ENCODE measurements at regions not wholly inside any gene's neighbourhood (a gene's known extent, or its start where the extent isn't known, plus 50 kb on each side); places are given as distances from the start of the nearest gene placed in this dataset.

GRCh38 chr5:107216587-107216986 lies 454.1 kb downstream of the EFNA5 start:
- DNase-seq (ENCODE audit: low read depth): no peak

GRCh38 chr5:107215611-107216010 lies 455.1 kb downstream of the EFNA5 start:
- no peak for DNase-seq (ENCODE audit: low read depth)

GRCh38 chr5:107213025-107213424 lies 457.7 kb downstream of the EFNA5 start:
- no peak for DNase-seq (ENCODE audit: low read depth)

GRCh38 chr5:107211630-107212029 lies 459.1 kb downstream of the EFNA5 start:
- no peak for DNase-seq (ENCODE audit: low read depth)

GRCh38 chr5:107208867-107209266 lies 461.9 kb downstream of the EFNA5 start:
- DNase-seq (ENCODE audit: low read depth): no peak

GRCh38 chr5:107204413-107204812 lies 466.3 kb downstream of the EFNA5 start:
- DNase-seq (ENCODE audit: low read depth): no peak

GRCh38 chr5:107203243-107203642 lies 467.5 kb downstream of the EFNA5 start:
- DNase-seq (ENCODE audit: low read depth): no peak

GRCh38 chr5:107199756-107200155 lies 471.0 kb downstream of the EFNA5 start:
- DNase-seq (ENCODE audit: low read depth): no peak

GRCh38 chr5:107196500-107197059 lies 474.2 kb downstream of the EFNA5 start:
- no peak for DNase-seq (ENCODE audit: low read depth)

GRCh38 chr5:107195890-107196395 lies 474.8 kb downstream of the EFNA5 start:
- DNase-seq (ENCODE audit: low read depth): no peak

GRCh38 chr5:107184871-107185270 lies 485.9 kb downstream of the EFNA5 start:
- DNase-seq (ENCODE audit: low read depth): no peak

GRCh38 chr5:107184066-107184465 lies 486.7 kb downstream of the EFNA5 start:
- no peak for DNase-seq (ENCODE audit: low read depth)

GRCh38 chr5:107170620-107171019 lies 500.1 kb downstream of the EFNA5 start:
- DNase-seq (ENCODE audit: low read depth): no peak

- no peak for DNase-seq (ENCODE audit: low read depth)
Observed at GRCh38 chr5:107169867-107170266, 500.9 kb downstream of the EFNA5 start.

GRCh38 chr5:107168848-107169752 lies 501.6 kb downstream of the EFNA5 start:
- DNase-seq (ENCODE audit: low read depth): no peak

- no peak for DNase-seq (ENCODE audit: low read depth)
Observed at GRCh38 chr5:107168086-107168485, 502.7 kb downstream of the EFNA5 start.

GRCh38 chr5:107165296-107165695 lies 505.4 kb downstream of the EFNA5 start:
- no peak for DNase-seq (ENCODE audit: low read depth)

GRCh38 chr5:107157809-107158208 lies 512.9 kb downstream of the EFNA5 start:
- no peak for DNase-seq (ENCODE audit: low read depth)

GRCh38 chr5:107155707-107156106 lies 515.0 kb downstream of the EFNA5 start:
- no peak for DNase-seq (ENCODE audit: low read depth)

- DNase-seq (ENCODE audit: low read depth): no peak
Observed at GRCh38 chr5:107154593-107154992, 516.1 kb downstream of the EFNA5 start.

- DNase-seq (ENCODE audit: low read depth): no peak
Observed at GRCh38 chr5:107153283-107153682, 517.5 kb downstream of the EFNA5 start.

- no peak for DNase-seq (ENCODE audit: low read depth)
Observed at GRCh38 chr5:107149243-107150005, 521.3 kb downstream of the EFNA5 start.

GRCh38 chr5:107147589-107147988 lies 523.1 kb downstream of the EFNA5 start:
- DNase-seq (ENCODE audit: low read depth): no peak

Data from stromal cell of bone marrow (primary cell).